SH-SY5Y (cell line): ENCODE measurements at regions not wholly inside any gene's neighbourhood (a gene's known extent, or its start where the extent isn't known, plus 50 kb on each side); places are given as distances from the start of the nearest gene placed in this dataset.

Source experiments
- GATA2 ChIP-seq: IDR thresholded peaks from 2 replicates; pipeline ENCODE4 v1.6.1; 2011; ENCODE audit warnings: mild to moderate bottlenecking, low read depth, low read length
- GATA3 ChIP-seq: IDR thresholded peaks from 2 replicates; pipeline ENCODE4 v1.6.1; 2011; ENCODE audit warnings: low read depth, mild to moderate bottlenecking, low read length, moderate library complexity

DNA sequence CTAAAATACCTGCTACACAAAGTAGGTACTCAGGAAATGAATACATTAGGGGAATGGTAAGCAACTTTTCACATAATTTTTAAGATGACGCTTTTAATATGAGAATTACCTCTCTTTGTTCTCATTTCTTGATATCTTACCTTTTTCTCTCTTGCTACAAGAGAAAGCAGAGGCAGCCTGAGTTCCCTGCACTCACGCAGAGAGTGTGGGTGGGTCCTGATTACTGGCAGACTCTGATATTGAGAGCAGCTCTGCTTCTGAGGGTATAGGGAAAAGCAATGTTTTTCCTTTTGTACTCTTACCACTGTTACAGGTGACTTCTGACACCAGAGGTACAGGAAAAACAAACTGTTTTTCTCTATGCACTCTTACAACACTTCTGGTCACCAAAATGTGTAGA lies 420.2 kb upstream of the TMTC1 start:
- no peak for TF ChIP-seq GATA2
- no peak for TF ChIP-seq GATA3
